ENCODE measurements at regions not wholly inside any gene's neighbourhood (a gene's known extent, or its start where the extent isn't known, plus 50 kb on each side); places are given as distances from the start of the nearest gene placed in this dataset.

DNA sequence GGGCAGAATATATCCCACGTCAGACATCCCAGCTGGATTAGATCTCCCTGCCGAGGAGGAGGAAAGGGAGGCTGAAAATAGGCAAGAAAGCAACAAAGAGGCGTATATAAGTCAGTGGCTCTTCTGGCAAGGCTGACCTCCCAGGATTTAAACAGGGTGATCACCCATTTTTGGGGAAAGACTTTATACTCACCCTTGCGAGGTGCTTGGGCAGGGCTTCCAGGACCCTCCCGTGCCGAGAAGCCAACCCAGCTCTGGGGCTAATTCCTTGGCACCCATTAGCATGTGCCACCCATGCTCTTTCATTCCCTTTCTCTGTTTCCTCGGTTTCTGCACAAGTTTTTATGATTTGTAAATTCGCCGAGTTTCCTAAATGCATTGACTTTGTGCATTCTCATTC is 230.2 kb upstream of the IRX2 start:
- WGBS (ENCODE audit: insufficient coverage) = 93% methylated on average over 6 of the region's 9 CpGs
- Histone ChIP-seq H2AFZ (ENCODE audit: insufficient read depth, low read depth, low read length, poor library complexity, severe bottlenecking) (no peak overlapping the region), H4K20me1 (ENCODE audit: insufficient read depth, low read length) (no peaks in the 10 kb centered on the region), H3K4me2 (replicated peaks; ENCODE audit: extremely low read depth, low read length, poor library complexity, severe bottlenecking) (no peak overlapping the region), H3K27ac (ENCODE audit: low read depth in 1 of 2, low read length in 2 of 2) (no peak overlapping the region), H3K9me3 (replicated peaks in 1 of 2; ENCODE audit: control insufficient read depth in 1 of 2, insufficient read depth in 1 of 2, low read length in 2 of 2) (peaks cover 32 to 33% of the 10 kb centered on the region in 2 donors), H3K79me2 (ENCODE audit: insufficient read depth, low read length) (no peaks in the 10 kb centered on the region), H3K27me3 (ENCODE audit: control insufficient read depth in 2 of 2, insufficient read depth in 2 of 2, low read length in 2 of 2) (no peaks in the 10 kb centered on the region), H3K4me3 (replicated peaks in 1 of 3; ENCODE audit: low read depth in 2 of 3, low read length in 3 of 3) (no peak overlapping the region), H3K36me3 (replicated peaks in 1 of 2; ENCODE audit: control insufficient read depth in 1 of 2, insufficient read depth in 2 of 2, low read length in 2 of 2) (no peaks in the 10 kb centered on the region), H3K9ac (ENCODE audit: insufficient read depth, low read length, poor library complexity, severe bottlenecking) (no peak overlapping the region), H3K4me1 (ENCODE audit: control insufficient read depth in 1 of 2, insufficient read depth in 2 of 2, low read length in 2 of 2) (no peaks in the 10 kb centered on the region)
- Mint-ChIP-seq H3K4me1 (no peaks in the 10 kb centered on the region), H3K9me3 (peaks cover 2 to 27% (median 10%) of the 10 kb centered on the region in 7 donors), H3K27ac (no peak overlapping the region), H3K4me3 (no peak overlapping the region), H3K27me3 (ENCODE audit: low read depth in 3 of 3) (no peaks in the 10 kb centered on the region), H3K36me3 (no peaks in the 10 kb centered on the region)
- intact Hi-C loops (cut with micrococcal nuclease) = no loop called here
- TF ChIP-seq, protein P1, sequence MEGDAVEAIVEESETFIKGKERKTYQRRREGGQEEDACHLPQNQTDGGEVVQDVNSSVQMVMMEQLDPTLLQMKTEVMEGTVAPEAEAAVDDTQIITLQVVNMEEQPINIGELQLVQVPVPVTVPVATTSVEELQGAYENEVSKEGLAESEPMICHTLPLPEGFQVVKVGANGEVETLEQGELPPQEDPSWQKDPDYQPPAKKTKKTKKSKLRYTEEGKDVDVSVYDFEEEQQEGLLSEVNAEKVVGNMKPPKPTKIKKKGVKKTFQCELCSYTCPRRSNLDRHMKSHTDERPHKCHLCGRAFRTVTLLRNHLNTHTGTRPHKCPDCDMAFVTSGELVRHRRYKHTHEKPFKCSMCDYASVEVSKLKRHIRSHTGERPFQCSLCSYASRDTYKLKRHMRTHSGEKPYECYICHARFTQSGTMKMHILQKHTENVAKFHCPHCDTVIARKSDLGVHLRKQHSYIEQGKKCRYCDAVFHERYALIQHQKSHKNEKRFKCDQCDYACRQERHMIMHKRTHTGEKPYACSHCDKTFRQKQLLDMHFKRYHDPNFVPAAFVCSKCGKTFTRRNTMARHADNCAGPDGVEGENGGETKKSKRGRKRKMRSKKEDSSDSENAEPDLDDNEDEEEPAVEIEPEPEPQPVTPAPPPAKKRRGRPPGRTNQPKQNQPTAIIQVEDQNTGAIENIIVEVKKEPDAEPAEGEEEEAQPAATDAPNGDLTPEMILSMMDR (IDR thresholded peaks at IDR 0.05) = no peak
- no peak for DNase-seq

- no peak overlapping the region for H3K4me3 ChIP-seq (replicated peaks in 1 of 3; ENCODE audit: low read depth in 2 of 3, low read length in 3 of 3)
- H4K20me1 ChIP-seq (ENCODE audit: insufficient read depth, low read length) = no peaks in the 10 kb centered on the region
- H3K27me3 ChIP-seq (ENCODE audit: control insufficient read depth in 2 of 2, insufficient read depth in 2 of 2, low read length in 2 of 2) = no peaks in the 10 kb centered on the region
- no peak overlapping the region for H3K9ac ChIP-seq (ENCODE audit: insufficient read depth, low read length, poor library complexity, severe bottlenecking)
- H2AFZ ChIP-seq (ENCODE audit: insufficient read depth, low read depth, low read length, poor library complexity, severe bottlenecking) = no peak overlapping the region
- Mint-ChIP-seq H3K4me3 (no peak overlapping the region), H3K27me3 (ENCODE audit: low read depth in 3 of 3) (no peaks in the 10 kb centered on the region), H3K4me1 (no peaks in the 10 kb centered on the region), H3K9me3 (peaks cover 2 to 29% (median 11%) of the 10 kb centered on the region in 7 donors), H3K27ac (no peak overlapping the region), H3K36me3 (no peaks in the 10 kb centered on the region)
- no peaks in the 10 kb centered on the region for H3K4me1 ChIP-seq (ENCODE audit: control insufficient read depth in 1 of 2, insufficient read depth in 2 of 2, low read length in 2 of 2)
- DNase-seq = no peak
- H3K9me3 ChIP-seq (replicated peaks in 1 of 2; ENCODE audit: control insufficient read depth in 1 of 2, insufficient read depth in 1 of 2, low read length in 2 of 2) = peaks cover 32 to 33% of the 10 kb centered on the region in 2 donors
- 67% methylated on average over 5 of the region's 9 CpGs for whole genome bisulfite sequencing (ENCODE audit: insufficient coverage)
- no peak overlapping the region for H3K27ac ChIP-seq (ENCODE audit: low read depth in 1 of 2, low read length in 2 of 2)
- TF ChIP-seq, protein P1 (IDR thresholded peaks at IDR 0.05) = no peak
- H3K79me2 ChIP-seq (ENCODE audit: insufficient read depth, low read length) = no peaks in the 10 kb centered on the region
- H3K36me3 ChIP-seq (replicated peaks in 1 of 2; ENCODE audit: control insufficient read depth in 1 of 2, insufficient read depth in 2 of 2, low read length in 2 of 2) = no peaks in the 10 kb centered on the region
- intact Hi-C loops (cut with micrococcal nuclease) = no loop called here
- H3K4me2 ChIP-seq (replicated peaks; ENCODE audit: extremely low read depth, low read length, poor library complexity, severe bottlenecking) = no peak overlapping the region
Measured at GRCh38 chr5:2981035-2981434, 229.6 kb upstream of the IRX2 start.
